ENCODE measurements at regions not wholly inside any gene's neighbourhood (a gene's known extent, or its start where the extent isn't known, plus 50 kb on each side); places are given as distances from the start of the nearest gene placed in this dataset.

DNA sequence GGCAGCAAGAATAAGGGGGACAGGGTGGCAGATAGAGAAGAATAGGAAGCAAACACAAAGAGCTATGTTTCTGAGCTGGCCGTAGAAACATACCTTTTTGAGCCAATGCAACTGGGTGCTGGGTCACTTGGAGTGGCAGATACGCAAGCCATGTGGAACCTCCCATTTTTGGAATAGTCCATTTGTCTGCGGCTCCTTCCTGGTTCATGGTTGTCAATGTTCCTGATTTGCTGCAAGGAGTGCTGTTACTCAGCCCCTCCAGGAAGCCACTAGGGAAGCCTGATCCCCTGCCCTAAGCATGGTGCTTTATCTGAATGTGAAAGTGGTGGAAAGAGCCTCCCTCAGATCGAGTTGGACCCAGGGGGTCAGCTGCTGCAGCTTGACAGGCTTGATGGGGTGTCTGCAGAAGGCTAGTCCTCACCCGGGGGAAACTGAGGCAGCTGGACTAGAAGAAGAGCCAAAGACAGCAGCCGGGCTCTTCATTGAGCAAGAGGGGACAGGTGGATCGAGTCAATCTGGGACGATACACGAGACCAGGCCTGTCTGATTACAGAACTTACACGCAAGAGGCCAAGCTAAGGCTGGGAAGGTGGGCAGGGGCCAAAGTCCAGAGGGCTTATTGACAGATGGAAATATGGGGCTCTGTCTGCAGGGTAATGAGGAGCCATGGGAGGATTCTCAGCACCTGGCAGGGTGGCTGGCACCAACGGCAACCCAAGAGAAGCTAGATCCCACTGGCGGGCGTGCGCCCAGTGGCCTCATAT is 57.4 kb upstream of the CTNNBL1 start:
- Mint-ChIP-seq H3K36me3 (no peaks in the 10 kb centered on the region), H3K4me1 (ENCODE audit: unreplicated experiment) (peaks cover 2% of the 10 kb centered on the region), H3K9me3 (peaks cover 6% of the 10 kb centered on the region), H3K27me3 (peaks cover 68% of the 10 kb centered on the region), H3K4me3 (no peak overlapping the region), H3K27ac (no peak overlapping the region)
- no peak for DNase-seq (ENCODE audit: extremely low spot score, unreplicated experiment)
- TF ChIP-seq, protein P1, sequence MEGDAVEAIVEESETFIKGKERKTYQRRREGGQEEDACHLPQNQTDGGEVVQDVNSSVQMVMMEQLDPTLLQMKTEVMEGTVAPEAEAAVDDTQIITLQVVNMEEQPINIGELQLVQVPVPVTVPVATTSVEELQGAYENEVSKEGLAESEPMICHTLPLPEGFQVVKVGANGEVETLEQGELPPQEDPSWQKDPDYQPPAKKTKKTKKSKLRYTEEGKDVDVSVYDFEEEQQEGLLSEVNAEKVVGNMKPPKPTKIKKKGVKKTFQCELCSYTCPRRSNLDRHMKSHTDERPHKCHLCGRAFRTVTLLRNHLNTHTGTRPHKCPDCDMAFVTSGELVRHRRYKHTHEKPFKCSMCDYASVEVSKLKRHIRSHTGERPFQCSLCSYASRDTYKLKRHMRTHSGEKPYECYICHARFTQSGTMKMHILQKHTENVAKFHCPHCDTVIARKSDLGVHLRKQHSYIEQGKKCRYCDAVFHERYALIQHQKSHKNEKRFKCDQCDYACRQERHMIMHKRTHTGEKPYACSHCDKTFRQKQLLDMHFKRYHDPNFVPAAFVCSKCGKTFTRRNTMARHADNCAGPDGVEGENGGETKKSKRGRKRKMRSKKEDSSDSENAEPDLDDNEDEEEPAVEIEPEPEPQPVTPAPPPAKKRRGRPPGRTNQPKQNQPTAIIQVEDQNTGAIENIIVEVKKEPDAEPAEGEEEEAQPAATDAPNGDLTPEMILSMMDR (conservative IDR thresholded peaks at IDR 0.05), result no peak

DNA sequence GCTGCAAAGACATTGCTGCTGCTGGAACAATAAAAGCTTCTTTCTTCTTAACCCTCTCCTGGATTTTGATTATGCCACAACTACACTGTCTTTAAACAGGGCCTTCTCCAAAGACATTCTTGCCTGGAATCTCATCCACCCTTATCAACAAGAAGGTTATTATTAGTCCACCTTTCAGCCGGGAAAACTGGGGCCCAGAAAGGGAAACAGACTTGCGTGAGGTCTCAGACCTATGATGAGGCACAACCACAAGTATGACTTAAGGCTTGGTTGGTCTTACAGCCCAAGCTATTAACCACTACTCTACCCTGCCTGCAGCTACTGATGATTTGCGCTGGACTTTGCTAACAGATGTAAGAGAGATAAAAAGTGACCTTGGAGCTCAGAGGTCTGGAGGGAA is 62.8 kb upstream of the CTNNBL1 start:
- H3K27ac Mint-ChIP-seq, result no peak overlapping the region
- H3K27me3 Mint-ChIP-seq, result peaks cover 77% of the 10 kb centered on the region
- H3K4me1 Mint-ChIP-seq (ENCODE audit: unreplicated experiment), result no peaks in the 10 kb centered on the region
- H3K9me3 Mint-ChIP-seq, result peaks cover 6% of the 10 kb centered on the region
- TF ChIP-seq, protein P1 (conservative IDR thresholded peaks at IDR 0.05), result no peak
- no peaks in the 10 kb centered on the region for H3K36me3 Mint-ChIP-seq
- H3K4me3 Mint-ChIP-seq, result no peak overlapping the region
- no peak for DNase-seq (ENCODE audit: extremely low spot score, unreplicated experiment)

DNA sequence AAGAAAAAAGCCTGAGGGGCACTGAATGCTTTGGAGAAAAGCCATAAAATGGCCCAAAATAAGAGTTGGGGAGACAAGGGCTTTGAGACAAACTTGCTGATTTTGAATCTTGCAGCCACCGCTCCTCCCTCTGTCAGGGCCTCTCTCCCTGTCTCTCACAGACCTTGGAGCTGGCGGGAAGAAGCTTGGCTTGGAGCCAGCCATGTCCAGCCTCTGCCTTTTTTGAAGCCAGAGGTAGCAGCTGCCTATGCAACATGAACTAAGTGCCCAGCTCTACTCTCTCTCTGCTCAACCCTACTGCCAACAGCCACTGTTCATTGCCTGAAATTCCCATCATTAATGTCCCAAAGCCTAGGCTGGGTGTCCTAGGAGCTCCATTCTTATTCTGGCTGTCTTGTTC is 63.7 kb upstream of the CTNNBL1 start:
- no peaks in the 10 kb centered on the region for H3K4me1 Mint-ChIP-seq (ENCODE audit: unreplicated experiment)
- H3K27ac Mint-ChIP-seq, result no peak overlapping the region
- no peaks in the 10 kb centered on the region for H3K9me3 Mint-ChIP-seq
- no peak for DNase-seq (ENCODE audit: extremely low spot score, unreplicated experiment)
- TF ChIP-seq, protein P1 (conservative IDR thresholded peaks at IDR 0.05), result no peak
- H3K27me3 Mint-ChIP-seq, result peaks cover 75% of the 10 kb centered on the region
- no peak overlapping the region for H3K4me3 Mint-ChIP-seq
- no peaks in the 10 kb centered on the region for H3K36me3 Mint-ChIP-seq

DNA sequence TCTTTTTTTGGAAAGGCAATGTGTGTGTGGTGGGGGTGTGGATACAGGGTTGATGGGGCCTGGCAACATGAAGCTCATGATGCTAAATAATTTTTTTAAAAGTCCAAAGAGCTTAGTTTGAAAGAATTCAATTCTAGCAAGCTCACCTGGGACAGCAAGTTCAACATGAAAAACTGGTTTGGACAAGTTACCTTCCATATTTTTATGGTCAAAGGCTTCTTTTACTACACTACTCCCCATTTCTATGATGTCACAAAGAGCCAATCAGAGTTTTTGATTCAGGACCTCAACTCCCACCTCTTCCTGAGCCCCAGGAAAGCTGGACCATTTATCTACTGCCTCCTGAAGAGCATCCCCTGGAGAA is 66.1 kb upstream of the CTNNBL1 start:
- TF ChIP-seq, protein P1 (conservative IDR thresholded peaks at IDR 0.05), result no peak
- H3K27ac Mint-ChIP-seq, result peak overlapping the region; percentile 27
- no peak overlapping the region for H3K4me3 Mint-ChIP-seq
- H3K27me3 Mint-ChIP-seq, result peaks cover 72% of the 10 kb centered on the region
- H3K4me1 Mint-ChIP-seq (ENCODE audit: unreplicated experiment), result no peaks in the 10 kb centered on the region
- H3K36me3 Mint-ChIP-seq, result no peaks in the 10 kb centered on the region
- no peaks in the 10 kb centered on the region for H3K9me3 Mint-ChIP-seq
- no peak for DNase-seq (ENCODE audit: extremely low spot score, unreplicated experiment)

DNA sequence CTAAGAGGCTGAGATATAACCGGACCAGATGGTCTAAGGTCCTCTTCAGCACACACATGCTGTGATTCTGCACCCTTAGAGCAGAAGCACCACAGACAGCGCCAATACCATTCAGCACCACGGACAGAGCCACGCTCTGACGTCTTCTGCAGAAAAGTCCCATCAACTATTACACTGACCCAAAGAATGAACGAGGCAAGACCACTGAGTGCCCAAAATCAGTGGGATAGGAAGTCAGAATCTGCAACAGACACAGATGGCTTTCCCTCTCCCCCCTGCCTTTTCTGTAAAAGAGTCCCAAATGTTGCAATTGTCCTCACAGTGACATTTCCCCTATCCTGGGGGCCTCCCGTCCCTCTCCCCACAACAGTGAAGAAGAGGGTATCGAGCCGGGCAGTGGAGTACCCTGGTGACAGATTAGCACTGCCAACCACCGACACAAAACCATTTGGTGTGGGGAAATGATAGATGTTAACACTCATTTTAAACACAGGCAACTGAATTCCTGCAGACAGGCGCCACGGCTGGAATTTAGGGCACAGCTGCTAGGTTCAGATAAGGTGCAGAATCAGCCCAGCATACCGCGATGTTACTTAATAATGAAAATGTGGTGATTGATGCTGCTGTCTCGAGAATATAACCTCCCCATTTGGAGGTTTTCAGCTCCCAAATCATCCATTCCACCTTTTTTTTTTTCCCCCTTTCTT is 66.6 kb upstream of the CTNNBL1 start:
- H3K27ac Mint-ChIP-seq, result peak overlapping the region; percentile 64
- H3K4me1 Mint-ChIP-seq (ENCODE audit: unreplicated experiment), result no peaks in the 10 kb centered on the region
- no peaks in the 10 kb centered on the region for H3K9me3 Mint-ChIP-seq
- H3K27me3 Mint-ChIP-seq, result peaks cover 70% of the 10 kb centered on the region
- TF ChIP-seq, protein P1 (conservative IDR thresholded peaks at IDR 0.05), result no peak
- DNase-seq (ENCODE audit: extremely low spot score, unreplicated experiment), result no peak
- no peaks in the 10 kb centered on the region for H3K36me3 Mint-ChIP-seq
- no peak overlapping the region for H3K4me3 Mint-ChIP-seq

Measured in type B pancreatic cell (in vitro differentiated cells).